GM23248 (cell line): ENCODE measurements at regions not wholly inside any gene's neighbourhood (a gene's known extent, or its start where the extent isn't known, plus 50 kb on each side); places are given as distances from the start of the nearest gene placed in this dataset.
A peak's percentile ranks its signal among the peaks of the same experiment; 100 is the strongest.

Experiments used
- DNase-seq: peaks from one replicate; pipeline ENCODE4 v3.0.0-alpha.2; 2015
- H2AFZ ChIP-seq: fragments of 200-600 bp; sonication (generic); 2 replicates; pipeline ENCODE4 v1.6.1; 2016; ENCODE audit warnings: antibody characterized with exemption
- H3F3A ChIP-seq: fragments of 200-600 bp; sonication (generic); 2 replicates; pipeline ENCODE4 v1.6.1; 2016; ENCODE audit warnings: mild to moderate bottlenecking, antibody characterized with exemption, mixed run types; ENCODE audit not compliant: insufficient read depth
- H3K27ac ChIP-seq: fragments of 200-600 bp; sonication (generic); 2 replicates; pipeline ENCODE4 v1.5.1; 2016; ENCODE audit warnings: mild to moderate bottlenecking
- H3K27me3 ChIP-seq: fragments of 200-600 bp; sonication (generic); replicated peaks from 2 replicates; pipeline ENCODE4 v1.6.1; 2016; ENCODE audit warnings: mild to moderate bottlenecking; ENCODE audit not compliant: insufficient read depth
- H3K36me3 ChIP-seq: fragments of 200-600 bp; sonication (generic); 2 replicates; pipeline ENCODE4 v1.6.1; 2016; ENCODE audit warnings: low read depth, mild to moderate bottlenecking
- H3K4me1 ChIP-seq: fragments of 200-600 bp; sonication (generic); 2 replicates; pipeline ENCODE4 v1.6.1; 2016; ENCODE audit warnings: mild to moderate bottlenecking; ENCODE audit not compliant: insufficient read depth
- H3K4me2 ChIP-seq: fragments of 200-600 bp; sonication (generic); one replicate; pipeline ENCODE4 v1.6.1; 2016; ENCODE audit warnings: mild to moderate bottlenecking; ENCODE audit not compliant: unreplicated experiment
- H3K4me3 ChIP-seq: fragments of 200-600 bp; sonication (generic); 2 replicates; pipeline ENCODE4 v1.5.1; 2016; ENCODE audit warnings: mild to moderate bottlenecking
- H3K79me2 ChIP-seq: fragments of 200-600 bp; sonication (generic); 2 replicates; pipeline ENCODE4 v1.6.1; 2016; ENCODE audit warnings: mild to moderate bottlenecking; ENCODE audit not compliant: insufficient read depth
- H3K9ac ChIP-seq: fragments of 200-600 bp; sonication (generic); 2 replicates; pipeline ENCODE4 v1.6.1; 2016; ENCODE audit warnings: mild to moderate bottlenecking
- H3K9me2 ChIP-seq: fragments of 200-600 bp; sonication (generic); 2 replicates; pipeline ENCODE4 v1.6.1; 2016; ENCODE audit warnings: mixed run types, mild to moderate bottlenecking, moderate library complexity; ENCODE audit not compliant: insufficient read depth
- H3K9me3 ChIP-seq: fragments of 200-600 bp; sonication (generic); one replicate; pipeline ENCODE4 v1.6.1; 2017; ENCODE audit warnings: low read depth
- H4K20me1 ChIP-seq: fragments of 200-600 bp; sonication (generic); 2 replicates; pipeline ENCODE4 v1.6.0; 2016; ENCODE audit not compliant: insufficient read depth
- EZH2 ChIP-seq: fragments of 200-600 bp; sonication (generic); IDR thresholded peaks from 2 replicates; pipeline ENCODE4 v1.6.1; 2018; ENCODE audit warnings: antibody characterized with exemption, mild to moderate bottlenecking; ENCODE audit not compliant: insufficient read depth, poor library complexity, severe bottlenecking
- EZH2phosphoT487 ChIP-seq: fragments of 200-600 bp; sonication (generic); IDR thresholded peaks from 2 replicates; pipeline ENCODE4 v1.6.1; 2018; ENCODE audit warnings: antibody characterized with exemption, moderate library complexity, mild to moderate bottlenecking, low read depth; ENCODE audit not compliant: insufficient read depth
- WGBS, 2 experiments: methylation state at CpG; one replicate each; pipeline ENCODE4 v1.1.6; 2015 to 2017; ENCODE audit warnings: low lambda C conversion rate in 2 of 2, low coverage in 1 of 2; ENCODE audit errors: missing lambda C conversion rate in 2 of 2; 5-methylcytosine and 5-hydroxymethylcytosine counted together
- in situ Hi-C: fragments of 300-500 bp; cut with MboI; formaldehyde crosslinking; loops from 2 replicates; pipeline ENCODE4 v1.15.0; 2020

GRCh38 chr3:188043891-188044290 lies 110.1 kb upstream of the LPP start:
- H3K9ac ChIP-seq, result no peak overlapping the region
- H3K27me3 ChIP-seq, result no peaks in the 10 kb centered on the region
- in situ Hi-C loops, result no loop called here
- no peaks in the 10 kb centered on the region for H3K9me2 ChIP-seq
- no peak overlapping the region for H3K4me3 ChIP-seq
- 97% methylated on average over 2 of the region's 2 CpGs for WGBS, 2 experiments
- H3K36me3 ChIP-seq, result no peaks in the 10 kb centered on the region
- no peak for TF ChIP-seq EZH2phosphoT487
- H4K20me1 ChIP-seq, result no peaks in the 10 kb centered on the region
- H2AFZ ChIP-seq, result no peak overlapping the region
- no peak overlapping the region for H3K27ac ChIP-seq
- H3F3A ChIP-seq, result no peaks in the 10 kb centered on the region
- no peak overlapping the region for H3K4me2 ChIP-seq
- no peaks in the 10 kb centered on the region for H3K9me3 ChIP-seq
- H3K4me1 ChIP-seq, result 0 out of 2 replicates have a peak, but pooled peaks cover 3% of the 10 kb centered on the region
- H3K79me2 ChIP-seq, result no peaks in the 10 kb centered on the region
- DNase-seq, result no peak

GRCh38 chr3:188046561-188047211 lies 107.3 kb upstream of the LPP start:
- no peak overlapping the region for H3K4me3 ChIP-seq
- H3K79me2 ChIP-seq, result no peaks in the 10 kb centered on the region
- in situ Hi-C loops, result no loop called here
- H4K20me1 ChIP-seq, result no peaks in the 10 kb centered on the region
- no peak overlapping the region for H3K4me2 ChIP-seq
- no peaks in the 10 kb centered on the region for H3F3A ChIP-seq
- no peak overlapping the region for H2AFZ ChIP-seq
- TF ChIP-seq EZH2phosphoT487 (no peak), EZH2 (no peak)
- peaks cover 10% of the 10 kb centered on the region for H3K4me1 ChIP-seq
- H3K36me3 ChIP-seq, result no peaks in the 10 kb centered on the region
- DNase-seq, result peak; percentile 29
- no peak overlapping the region for H3K27ac ChIP-seq
- WGBS, 2 experiments, result 82 to 85% methylated on average over 2 of the region's 2 CpGs
- H3K27me3 ChIP-seq, result no peaks in the 10 kb centered on the region
- H3K9me3 ChIP-seq, result no peaks in the 10 kb centered on the region
- no peak overlapping the region for H3K9ac ChIP-seq
- H3K9me2 ChIP-seq, result no peaks in the 10 kb centered on the region

GRCh38 chr3:188047536-188047935 lies 106.4 kb upstream of the LPP start:
- Histone ChIP-seq H4K20me1 (no peaks in the 10 kb centered on the region), H3K4me3 (no peak overlapping the region), H3K27me3 (no peaks in the 10 kb centered on the region), H3K27ac (no peak overlapping the region), H3K9me2 (no peaks in the 10 kb centered on the region), H3K9ac (no peak overlapping the region), H2AFZ (no peak overlapping the region), H3K36me3 (no peaks in the 10 kb centered on the region), H3F3A (no peaks in the 10 kb centered on the region), H3K79me2 (no peaks in the 10 kb centered on the region), H3K9me3 (no peaks in the 10 kb centered on the region), H3K4me2 (no peak overlapping the region), H3K4me1 (peaks cover 10% of the 10 kb centered on the region)
- 0 to 8% methylated on average over 1 of the region's 1 CpG for WGBS, 2 experiments
- DNase-seq, result no peak
- no peak for TF ChIP-seq EZH2
- in situ Hi-C loops, result no loop called here

GRCh38 chr3:188049606-188050530 lies 104.1 kb upstream of the LPP start:
- no peak overlapping the region for H2AFZ ChIP-seq
- no peak overlapping the region for H3K4me2 ChIP-seq
- WGBS, 2 experiments, result 96% methylated on average over 10 of the region's 10 CpGs
- H3K27ac ChIP-seq, result no peak overlapping the region
- H3K79me2 ChIP-seq, result no peaks in the 10 kb centered on the region
- no peaks in the 10 kb centered on the region for H3K36me3 ChIP-seq
- no peak overlapping the region for H3K4me3 ChIP-seq
- no peak for TF ChIP-seq EZH2
- no peak for TF ChIP-seq EZH2phosphoT487
- H3F3A ChIP-seq, result no peaks in the 10 kb centered on the region
- no peaks in the 10 kb centered on the region for H4K20me1 ChIP-seq
- no peak overlapping the region for H3K9ac ChIP-seq
- no peak for DNase-seq
- H3K9me3 ChIP-seq, result no peaks in the 10 kb centered on the region
- H3K9me2 ChIP-seq, result no peaks in the 10 kb centered on the region
- H3K4me1 ChIP-seq, result peaks cover 10% of the 10 kb centered on the region
- in situ Hi-C loops, result no loop called here
- H3K27me3 ChIP-seq, result no peaks in the 10 kb centered on the region
